CD8-positive, alpha-beta memory T cell (primary cell): ENCODE measurements at regions not wholly inside any gene's neighbourhood (a gene's known extent, or its start where the extent isn't known, plus 50 kb on each side); places are given as distances from the start of the nearest gene placed in this dataset.
A peak's percentile ranks its signal among the peaks of the same experiment; 100 is the strongest.

Source experiments
- CTCF ChIA-PET: fragments of 350-600 bp; sonication (Branson Sonifier 250); formaldehyde crosslinking; loops from one replicate; lab custom pipeline; 2021; ENCODE audit warnings: antibody characterized with exemption; lab: Charles Lee
- POLR2A ChIA-PET: fragments of 350-600 bp; sonication (Branson Sonifier 250); formaldehyde crosslinking; loops from one replicate; lab custom pipeline; 2021; ENCODE audit warnings: antibody characterized with exemption; lab: Charles Lee
- DNase-seq, 5 donors: peaks; one replicate each; pipeline versions ENCODE4 v3.0.0 to v3.0.0-alpha.2; 2020 to 2022; ENCODE audit warnings: mixed read lengths in 1 of 5
- H3K27ac ChIP-seq: one replicate; pipeline ENCODE4 v1.7.0; 2013; ENCODE audit warnings: low read depth, mild to moderate bottlenecking, low read length, moderate library complexity
- H3K27me3 ChIP-seq: 2 replicates; pipeline ENCODE4 v1.7.0; 2013; ENCODE audit warnings: low read length, mild to moderate bottlenecking; ENCODE audit not compliant: insufficient read depth, poor library complexity, severe bottlenecking
- H3K36me3 ChIP-seq: 2 replicates; pipeline ENCODE4 v1.7.0; 2013; ENCODE audit warnings: mild to moderate bottlenecking, low read length, moderate library complexity; ENCODE audit not compliant: insufficient read depth
- H3K4me1 ChIP-seq: 2 replicates; pipeline ENCODE4 v1.7.0; 2013; ENCODE audit warnings: mild to moderate bottlenecking, low read length, moderate library complexity; ENCODE audit not compliant: insufficient read depth
- H3K4me3 ChIP-seq: 2 replicates; pipeline ENCODE4 v1.7.0; 2013; ENCODE audit warnings: mild to moderate bottlenecking, low read length
- H3K9me3 ChIP-seq: 2 replicates; pipeline ENCODE4 v1.7.0; 2013; ENCODE audit warnings: mild to moderate bottlenecking, low read length
- H3K27ac Mint-ChIP-seq, 8 donors: one replicate each; pipeline ENCODE4 v1.8.0; 2020 to 2021; ENCODE audit warnings: mixed read lengths in 8 of 8, mild to moderate bottlenecking in 6 of 8, inconsistent platforms in 3 of 8, moderate library complexity in 3 of 8
- H3K27me3 Mint-ChIP-seq, 2 donors: one replicate each; pipeline ENCODE4 v1.8.0; 2020 to 2021; ENCODE audit warnings: mixed read lengths in 2 of 2, mild to moderate bottlenecking in 1 of 2, moderate library complexity in 1 of 2
- H3K36me3 Mint-ChIP-seq, 3 donors: one replicate each; pipeline ENCODE4 v1.8.0; 2020 to 2021; ENCODE audit warnings: mixed read lengths in 3 of 3, inconsistent platforms in 1 of 3, mild to moderate bottlenecking in 1 of 3
- H3K4me1 Mint-ChIP-seq, 3 donors: one replicate each; pipeline ENCODE4 v1.8.0; 2020 to 2021; ENCODE audit warnings: mixed read lengths in 3 of 3, inconsistent platforms in 1 of 3, mild to moderate bottlenecking in 1 of 3
- H3K4me3 Mint-ChIP-seq, 7 donors: one replicate each; pipeline ENCODE4 v1.8.0; 2020 to 2021; ENCODE audit warnings: mixed read lengths in 7 of 7, mild to moderate bottlenecking in 6 of 7, moderate library complexity in 4 of 7, inconsistent platforms in 2 of 7
- H3K9me3 Mint-ChIP-seq, 5 donors: one replicate each; pipeline ENCODE4 v1.8.0; 2020 to 2022; ENCODE audit warnings: mixed read lengths in 5 of 5, mild to moderate bottlenecking in 3 of 5, moderate library complexity in 2 of 5, inconsistent platforms in 1 of 5

- Histone ChIP-seq H3K4me1 (peaks cover 17% of the 10 kb centered on the region), H3K9me3 (no peaks in the 10 kb centered on the region), H3K4me3 (no peak overlapping the region), H3K27me3 (no peaks in the 10 kb centered on the region), H3K27ac (no peak overlapping the region), H3K36me3 (no peaks in the 10 kb centered on the region)
- Mint-ChIP-seq H3K9me3 (no peaks in the 10 kb centered on the region), H3K4me1 (peaks cover 20 to 21% (median 21%) of the 10 kb centered on the region in 3 donors), H3K4me3 (no peak overlapping the region), H3K27me3 (peaks cover 0 to 1% of the 10 kb centered on the region in 2 donors), H3K27ac (peak overlapping the region in 1 of 8 donors; percentile 58), H3K36me3 (no peaks in the 10 kb centered on the region)
- no peak for DNase-seq
- CTCF ChIA-PET: no interaction called here
- POLR2A ChIA-PET: no interaction called here
These were observed 77.7 kb upstream of the MED13L start for GRCh38 chr12:116354950-116355783.

GRCh38 chr12:116358536-116358892 lies 81.0 kb upstream of the MED13L start:
- CTCF ChIA-PET: no interaction called here
- H3K27ac ChIP-seq: peak overlapping the region; percentile 77
- no peaks in the 10 kb centered on the region for H3K27me3 ChIP-seq
- peaks cover 30% of the 10 kb centered on the region for H3K4me1 ChIP-seq
- no peaks in the 10 kb centered on the region for H3K36me3 ChIP-seq
- peaks cover 0 to 3% of the 10 kb centered on the region in 2 donors for H3K27me3 Mint-ChIP-seq
- peak overlapping the region; percentile 27 for H3K4me3 ChIP-seq
- no peak for DNase-seq
- H3K27ac Mint-ChIP-seq: peak overlapping the region; percentile 66 to 93 (median 80)
- H3K9me3 ChIP-seq: no peaks in the 10 kb centered on the region
- POLR2A ChIA-PET: no interaction called here
- peaks cover 28 to 34% (median 29%) of the 10 kb centered on the region in 3 donors for H3K4me1 Mint-ChIP-seq
- no peaks in the 10 kb centered on the region for H3K9me3 Mint-ChIP-seq
- H3K36me3 Mint-ChIP-seq: no peaks in the 10 kb centered on the region
- H3K4me3 Mint-ChIP-seq: peak overlapping the region in 5 of 7 donors; percentile 38 to 81 (median 71)

DNA sequence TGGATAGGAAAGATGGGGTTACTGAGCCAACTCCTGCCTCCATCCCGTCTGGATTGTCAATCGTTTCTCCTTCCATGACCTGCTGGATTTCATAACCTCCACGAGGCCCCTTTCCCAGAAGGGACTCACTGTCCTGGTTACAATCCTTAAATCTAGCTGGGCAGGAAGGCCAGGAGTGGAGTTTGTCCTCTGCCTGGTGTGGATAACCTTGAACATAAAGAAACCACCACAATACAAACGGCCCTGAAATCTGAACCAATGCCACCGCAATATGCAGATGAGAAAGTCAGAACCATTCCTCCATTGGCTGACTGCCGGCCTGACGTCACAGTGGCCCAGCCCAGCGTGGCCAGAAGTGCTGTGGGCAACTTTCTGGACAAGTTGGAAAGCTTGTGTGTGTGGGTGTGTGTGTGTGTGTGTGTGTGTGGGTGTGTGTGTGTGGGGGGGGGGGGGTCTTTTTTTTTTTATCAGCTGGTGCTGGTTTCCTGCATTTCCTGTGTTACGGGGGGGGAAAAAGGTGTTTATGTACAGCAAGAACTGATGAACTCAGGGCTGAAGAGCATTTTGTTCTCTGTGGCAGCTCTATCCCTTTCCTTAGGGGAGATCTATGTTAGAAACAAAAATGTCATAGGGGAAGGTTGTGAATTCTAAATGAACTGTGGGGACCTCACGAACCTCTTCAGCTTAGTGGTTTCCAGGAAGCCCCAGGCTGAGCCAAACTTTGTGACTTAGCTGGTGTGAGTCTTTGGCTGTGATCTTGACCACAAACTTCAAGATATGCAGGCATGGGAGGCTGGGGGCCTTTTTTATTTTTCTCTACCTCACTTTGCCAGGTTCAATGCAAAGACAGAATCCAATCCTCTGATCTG lies 81.6 kb upstream of the MED13L start:
- Histone ChIP-seq H3K27ac (peak overlapping the region; percentile 77), H3K27me3 (no peaks in the 10 kb centered on the region), H3K36me3 (no peaks in the 10 kb centered on the region), H3K4me1 (peaks cover 30% of the 10 kb centered on the region), H3K4me3 (peak overlapping the region; percentile 48), H3K9me3 (no peaks in the 10 kb centered on the region)
- peak overlapping the region; percentile 40 to 82 (median 71) for H3K4me3 Mint-ChIP-seq
- ChIA-PET POLR2A (interaction anchor here (0.6 kb wide), 2 partner anchors 271 to 798 kb away, joined by 4 to 5 read pairs; no protein-coding TSS in a partner anchor), CTCF (interaction anchor here (1.0 kb wide), 1 partner anchor 11 kb away, joined by 3 read pairs; no protein-coding TSS in a partner anchor)
- peak; percentile 49 to 82 (median 62) for DNase-seq
- H3K27ac Mint-ChIP-seq: peak overlapping the region; percentile 66 to 93 (median 82)
- H3K36me3 Mint-ChIP-seq: no peaks in the 10 kb centered on the region
- peaks cover 28 to 34% (median 29%) of the 10 kb centered on the region in 3 donors for H3K4me1 Mint-ChIP-seq
- H3K9me3 Mint-ChIP-seq: no peaks in the 10 kb centered on the region
- H3K27me3 Mint-ChIP-seq: peaks cover 0 to 3% of the 10 kb centered on the region in 2 donors

- POLR2A ChIA-PET: no interaction called here
These were observed 83.3 kb upstream of the MED13L start for GRCh38 chr12:116360579-116361413.

GRCh38 chr12:116361414-116362223 lies 84.1 kb upstream of the MED13L start:
- Histone ChIP-seq H3K4me1 (peaks cover 30% of the 10 kb centered on the region), H3K27me3 (no peaks in the 10 kb centered on the region), H3K9me3 (no peaks in the 10 kb centered on the region), H3K27ac (no peak overlapping the region), H3K36me3 (no peaks in the 10 kb centered on the region), H3K4me3 (no peak overlapping the region)
- no peak overlapping the region for H3K27ac Mint-ChIP-seq
- H3K27me3 Mint-ChIP-seq: peaks cover 0 to 3% of the 10 kb centered on the region in 2 donors
- ChIA-PET POLR2A (no interaction called here), CTCF (no interaction called here)
- no peaks in the 10 kb centered on the region for H3K36me3 Mint-ChIP-seq
- no peaks in the 10 kb centered on the region for H3K9me3 Mint-ChIP-seq
- H3K4me3 Mint-ChIP-seq: peak overlapping the region in 1 of 7 donors; percentile 57
- H3K4me1 Mint-ChIP-seq: peaks cover 28 to 34% (median 29%) of the 10 kb centered on the region in 3 donors
- DNase-seq: no peak

More at GRCh38 chr12:116360579-116361413, 83.3 kb upstream of the MED13L start:
- no peaks in the 10 kb centered on the region for H3K9me3 ChIP-seq
- H3K27ac ChIP-seq: no peak overlapping the region
- Mint-ChIP-seq H3K27ac (peak overlapping the region in 6 of 8 donors; percentile 9 to 60 (median 34)), H3K4me3 (peak overlapping the region in 5 of 7 donors; percentile 4 to 72 (median 48)), H3K4me1 (peaks cover 28 to 34% (median 29%) of the 10 kb centered on the region in 3 donors), H3K27me3 (peaks cover 0 to 3% of the 10 kb centered on the region in 2 donors), H3K9me3 (no peaks in the 10 kb centered on the region), H3K36me3 (no peaks in the 10 kb centered on the region)
- no peak for DNase-seq
- CTCF ChIA-PET: no interaction called here
- no peak overlapping the region for H3K4me3 ChIP-seq
- no peaks in the 10 kb centered on the region for H3K36me3 ChIP-seq
- peaks cover 30% of the 10 kb centered on the region for H3K4me1 ChIP-seq
- no peaks in the 10 kb centered on the region for H3K27me3 ChIP-seq

GRCh38 chr12:116365114-116365513 lies 87.6 kb upstream of the MED13L start:
- Histone ChIP-seq H3K4me1 (peaks cover 13% of the 10 kb centered on the region), H3K27ac (no peak overlapping the region), H3K36me3 (no peaks in the 10 kb centered on the region), H3K4me3 (no peak overlapping the region), H3K9me3 (no peaks in the 10 kb centered on the region), H3K27me3 (no peaks in the 10 kb centered on the region)
- H3K27me3 Mint-ChIP-seq: peaks cover 2 to 5% of the 10 kb centered on the region in 2 donors
- H3K9me3 Mint-ChIP-seq: no peaks in the 10 kb centered on the region
- DNase-seq: no peak
- CTCF ChIA-PET: no interaction called here
- H3K4me1 Mint-ChIP-seq: peaks cover 8 to 13% (median 8%) of the 10 kb centered on the region in 3 donors
- H3K27ac Mint-ChIP-seq: no peak overlapping the region
- POLR2A ChIA-PET: no interaction called here
- H3K36me3 Mint-ChIP-seq: no peaks in the 10 kb centered on the region
- H3K4me3 Mint-ChIP-seq: no peak overlapping the region
